ENCODE measurements at regions not wholly inside any gene's neighbourhood (a gene's known extent, or its start where the extent isn't known, plus 50 kb on each side); places are given as distances from the start of the nearest gene placed in this dataset.

DNA sequence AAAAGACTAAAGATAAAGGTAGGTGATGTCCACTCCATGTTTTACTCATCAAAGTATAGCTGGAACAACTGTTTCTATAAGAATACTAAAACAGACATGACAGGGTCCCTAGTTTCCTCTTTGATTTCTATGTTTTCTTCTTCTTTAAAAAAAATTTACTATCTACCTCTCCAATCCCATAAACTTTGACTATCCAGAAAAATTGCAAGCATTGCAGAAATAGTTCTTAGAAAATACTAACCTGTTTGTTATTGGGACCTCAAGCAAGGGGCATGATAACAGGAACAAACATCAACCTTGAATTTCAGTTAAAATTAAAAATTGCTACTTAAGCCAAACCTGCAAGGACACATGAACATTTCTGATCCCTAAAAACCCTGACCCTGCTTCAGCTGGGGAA is 1226.5 kb downstream of the C4orf33 start:
- DNase-seq (ENCODE audit: extremely low spot score) = no peak
- Histone ChIP-seq H3K4me1 (no peaks in the 10 kb centered on the region), H3K27ac (replicated peaks in 1 of 4) (no peak overlapping the region), H3K4me3 (no peak overlapping the region), H3K36me3 (no peaks in the 10 kb centered on the region), H3K9me3 (no peaks in the 10 kb centered on the region), H3K27me3 (no peaks in the 10 kb centered on the region)
- intact Hi-C loops (cut with DNase I) = no loop called here
- TF ChIP-seq EP300 (IDR thresholded peaks at IDR 0.05) (no peak), POLR2AphosphoS5 (IDR thresholded peaks at IDR 0.05) (no peak), POLR2A (IDR thresholded peaks at IDR 0.05; ENCODE audit: low read depth) (no peak)
- TF ChIP-seq, protein P1, sequence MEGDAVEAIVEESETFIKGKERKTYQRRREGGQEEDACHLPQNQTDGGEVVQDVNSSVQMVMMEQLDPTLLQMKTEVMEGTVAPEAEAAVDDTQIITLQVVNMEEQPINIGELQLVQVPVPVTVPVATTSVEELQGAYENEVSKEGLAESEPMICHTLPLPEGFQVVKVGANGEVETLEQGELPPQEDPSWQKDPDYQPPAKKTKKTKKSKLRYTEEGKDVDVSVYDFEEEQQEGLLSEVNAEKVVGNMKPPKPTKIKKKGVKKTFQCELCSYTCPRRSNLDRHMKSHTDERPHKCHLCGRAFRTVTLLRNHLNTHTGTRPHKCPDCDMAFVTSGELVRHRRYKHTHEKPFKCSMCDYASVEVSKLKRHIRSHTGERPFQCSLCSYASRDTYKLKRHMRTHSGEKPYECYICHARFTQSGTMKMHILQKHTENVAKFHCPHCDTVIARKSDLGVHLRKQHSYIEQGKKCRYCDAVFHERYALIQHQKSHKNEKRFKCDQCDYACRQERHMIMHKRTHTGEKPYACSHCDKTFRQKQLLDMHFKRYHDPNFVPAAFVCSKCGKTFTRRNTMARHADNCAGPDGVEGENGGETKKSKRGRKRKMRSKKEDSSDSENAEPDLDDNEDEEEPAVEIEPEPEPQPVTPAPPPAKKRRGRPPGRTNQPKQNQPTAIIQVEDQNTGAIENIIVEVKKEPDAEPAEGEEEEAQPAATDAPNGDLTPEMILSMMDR (IDR thresholded peaks at IDR 0.05) = no peak

DNA sequence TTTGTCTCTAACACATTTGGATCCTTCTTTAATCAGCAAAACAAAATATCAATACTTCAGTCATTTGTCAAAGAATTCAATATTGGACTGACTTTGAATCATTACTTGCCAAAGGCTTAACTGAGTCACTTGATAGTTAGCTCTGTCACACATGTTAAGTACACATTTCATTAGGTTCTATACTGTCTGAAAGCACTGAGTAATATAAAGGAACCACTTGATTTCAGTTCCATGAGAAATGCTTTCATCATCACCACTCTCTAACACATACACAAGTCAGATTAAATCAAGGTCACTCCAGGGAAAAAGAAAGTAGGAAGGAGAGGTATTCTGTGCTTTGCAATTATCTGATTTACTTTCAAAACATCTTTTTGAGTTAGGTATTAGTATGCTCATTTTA is 1233.1 kb downstream of the C4orf33 start:
- H3K27ac ChIP-seq (replicated peaks in 1 of 4) = no peak overlapping the region
- H3K4me3 ChIP-seq = no peak overlapping the region
- no peaks in the 10 kb centered on the region for H3K27me3 ChIP-seq
- TF ChIP-seq, protein P1 (IDR thresholded peaks at IDR 0.05) = no peak
- TF ChIP-seq POLR2AphosphoS5 (IDR thresholded peaks at IDR 0.05) (no peak), POLR2A (IDR thresholded peaks at IDR 0.05; ENCODE audit: low read depth) (no peak), EP300 (IDR thresholded peaks at IDR 0.05) (no peak)
- no peaks in the 10 kb centered on the region for H3K9me3 ChIP-seq
- intact Hi-C loops (cut with DNase I) = no loop called here
- H3K4me1 ChIP-seq = no peaks in the 10 kb centered on the region
- H3K36me3 ChIP-seq = no peaks in the 10 kb centered on the region
- no peak for DNase-seq (ENCODE audit: extremely low spot score)

DNA sequence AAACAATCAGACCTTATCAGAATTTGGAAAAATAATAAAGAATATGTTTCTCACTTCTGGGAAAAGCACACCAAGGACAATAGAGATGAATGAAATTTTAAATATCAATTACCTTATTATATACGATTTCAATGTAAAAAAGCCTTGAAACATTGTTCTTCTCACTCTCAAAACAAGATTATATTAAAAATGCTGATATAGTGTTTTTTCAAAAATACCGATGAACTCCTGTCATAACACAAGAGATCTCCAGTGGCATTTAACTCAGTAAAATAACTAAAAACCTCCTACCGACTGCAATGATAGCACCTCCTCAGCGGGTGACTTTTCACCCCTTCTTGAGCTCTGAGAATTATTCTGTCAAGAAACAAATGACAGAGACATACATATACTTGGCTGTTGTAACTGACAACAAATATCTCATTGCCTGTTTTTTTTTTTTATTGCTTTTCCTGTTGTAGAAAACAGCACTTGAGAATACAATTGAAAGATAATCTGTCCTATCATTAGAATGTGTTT is 1237.3 kb downstream of the C4orf33 start:
- intact Hi-C loops (cut with DNase I) = no loop called here
- WGBS = 77% methylated on average over 4 of the region's 4 CpGs
- TF ChIP-seq, protein P1 (IDR thresholded peaks at IDR 0.05) = no peak

DNA sequence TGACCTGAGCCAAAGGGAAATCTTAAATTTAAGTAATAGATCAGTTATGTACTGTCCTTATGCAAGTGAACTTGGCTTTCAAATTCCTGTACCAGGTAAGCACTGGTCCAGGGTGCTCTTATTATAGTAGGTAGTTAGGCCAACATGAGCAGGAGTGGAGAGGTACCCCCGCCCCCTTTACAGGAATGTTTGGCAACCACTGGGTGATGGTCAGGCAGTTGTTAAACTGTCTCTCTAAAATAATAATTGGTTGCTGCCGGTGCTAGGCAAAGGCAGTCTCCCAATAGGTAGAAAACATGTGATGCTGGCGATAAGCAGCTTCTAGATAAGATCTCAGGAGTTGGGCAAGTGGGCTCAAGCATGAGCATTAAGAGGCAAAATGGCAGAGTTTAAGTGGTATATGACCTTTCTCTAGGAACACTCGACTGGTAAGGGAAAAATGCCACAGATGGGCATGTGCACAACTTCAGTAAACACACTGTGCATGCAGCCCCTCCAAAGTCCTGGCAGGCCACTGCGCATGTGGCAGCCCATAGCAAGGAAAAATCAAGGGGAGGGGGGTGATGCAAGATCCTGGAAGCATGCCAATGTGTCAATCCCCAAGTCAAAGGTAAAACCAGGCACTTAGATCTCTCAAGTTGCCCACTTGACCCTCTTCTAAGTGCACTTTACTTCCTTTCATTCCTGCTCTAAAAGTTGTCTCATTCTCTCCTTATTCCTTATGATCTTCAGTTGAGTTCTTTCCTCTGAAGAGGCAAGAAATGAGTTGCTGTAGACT is 1239.7 kb downstream of the C4orf33 start:
- DNase-seq (ENCODE audit: extremely low spot score) = no peak
- intact Hi-C loops (cut with DNase I) = no loop called here
- Histone ChIP-seq H3K4me3 (no peak overlapping the region), H3K27me3 (no peaks in the 10 kb centered on the region), H3K36me3 (no peaks in the 10 kb centered on the region), H3K4me1 (no peaks in the 10 kb centered on the region), H3K27ac (replicated peaks in 1 of 4) (no peak overlapping the region), H3K9me3 (no peaks in the 10 kb centered on the region)
- TF ChIP-seq, protein P1 (IDR thresholded peaks at IDR 0.05) = no peak
- TF ChIP-seq EP300 (IDR thresholded peaks at IDR 0.05) (no peak), POLR2AphosphoS5 (IDR thresholded peaks at IDR 0.05) (no peak), POLR2A (IDR thresholded peaks at IDR 0.05; ENCODE audit: low read depth) (no peak)
- whole genome bisulfite sequencing = 91% methylated on average over 5 of the region's 5 CpGs

More for the DNA sequence above, 1237.3 kb downstream of the C4orf33 start:
- Histone ChIP-seq H3K4me1 (no peaks in the 10 kb centered on the region), H3K27ac (replicated peaks in 1 of 4) (no peak overlapping the region), H3K36me3 (no peaks in the 10 kb centered on the region), H3K4me3 (no peak overlapping the region), H3K9me3 (no peaks in the 10 kb centered on the region), H3K27me3 (no peaks in the 10 kb centered on the region)
- DNase-seq (ENCODE audit: extremely low spot score) = no peak
